ENCODE measurements at regions not wholly inside any gene's neighbourhood (a gene's known extent, or its start where the extent isn't known, plus 50 kb on each side); places are given as distances from the start of the nearest gene placed in this dataset.

DNA sequence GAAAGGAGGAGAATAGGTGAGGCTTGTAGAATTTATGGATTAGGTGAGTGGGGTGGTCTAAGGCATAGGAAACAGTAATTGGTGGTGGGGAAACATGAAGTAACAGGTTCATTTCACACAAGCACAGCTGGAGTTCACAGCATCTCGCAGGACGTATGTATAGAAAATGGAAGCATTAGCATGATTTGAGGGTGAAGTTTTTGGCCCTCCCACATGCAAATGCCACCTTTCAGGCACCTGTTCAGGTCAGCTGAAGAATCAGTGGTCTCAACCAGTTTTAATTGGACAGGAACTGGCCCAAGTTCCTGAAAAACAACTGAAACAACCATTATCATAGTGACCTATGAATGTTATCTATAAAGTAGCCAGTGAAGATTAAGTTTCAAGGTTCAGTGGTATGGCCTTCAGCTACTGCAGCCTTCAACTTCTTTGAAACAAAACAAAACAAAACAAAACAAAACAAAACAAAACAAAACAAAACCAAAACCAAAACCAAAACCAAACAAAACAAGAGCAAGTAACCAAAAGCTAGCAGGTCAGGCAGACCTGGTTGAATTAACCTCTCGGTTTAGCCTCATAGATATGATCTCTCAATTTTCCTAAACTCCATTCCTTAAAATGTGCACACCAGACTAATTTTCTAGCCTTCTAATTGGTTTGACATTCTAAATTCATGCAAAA is 102.1 kb upstream of the SPHKAP start:
- TF ChIP-seq EP300 (IDR thresholded peaks at IDR 0.05), result no peak
- TF ChIP-seq, protein P1, sequence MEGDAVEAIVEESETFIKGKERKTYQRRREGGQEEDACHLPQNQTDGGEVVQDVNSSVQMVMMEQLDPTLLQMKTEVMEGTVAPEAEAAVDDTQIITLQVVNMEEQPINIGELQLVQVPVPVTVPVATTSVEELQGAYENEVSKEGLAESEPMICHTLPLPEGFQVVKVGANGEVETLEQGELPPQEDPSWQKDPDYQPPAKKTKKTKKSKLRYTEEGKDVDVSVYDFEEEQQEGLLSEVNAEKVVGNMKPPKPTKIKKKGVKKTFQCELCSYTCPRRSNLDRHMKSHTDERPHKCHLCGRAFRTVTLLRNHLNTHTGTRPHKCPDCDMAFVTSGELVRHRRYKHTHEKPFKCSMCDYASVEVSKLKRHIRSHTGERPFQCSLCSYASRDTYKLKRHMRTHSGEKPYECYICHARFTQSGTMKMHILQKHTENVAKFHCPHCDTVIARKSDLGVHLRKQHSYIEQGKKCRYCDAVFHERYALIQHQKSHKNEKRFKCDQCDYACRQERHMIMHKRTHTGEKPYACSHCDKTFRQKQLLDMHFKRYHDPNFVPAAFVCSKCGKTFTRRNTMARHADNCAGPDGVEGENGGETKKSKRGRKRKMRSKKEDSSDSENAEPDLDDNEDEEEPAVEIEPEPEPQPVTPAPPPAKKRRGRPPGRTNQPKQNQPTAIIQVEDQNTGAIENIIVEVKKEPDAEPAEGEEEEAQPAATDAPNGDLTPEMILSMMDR (IDR thresholded peaks at IDR 0.05), result no peak
- TF ChIP-seq POLR2A (IDR thresholded peaks at IDR 0.05), result no peak
- no peak for TF ChIP-seq POLR2AphosphoS5 (IDR thresholded peaks at IDR 0.05)

All from sigmoid colon (tissue), 4 donors.